Upper lobe of right lung (tissue), 1 donor: ENCODE measurements at regions not wholly inside any gene's neighbourhood (a gene's known extent, or its start where the extent isn't known, plus 50 kb on each side); places are given as distances from the start of the nearest gene placed in this dataset.

Source experiments
- ATAC-seq: fragments of 200-7000 bp; cut with Tn5 transposase; one replicate; pipeline ENCODE4 v1.9.1; 2020; ENCODE audit warnings: mild to moderate bottlenecking, moderate library complexity
- DNase-seq: peaks from one replicate; pipeline ENCODE4 v3.0.0-alpha.2; 2020
- H3K27ac ChIP-seq: fragments of 200-600 bp; one replicate; pipeline ENCODE4 v1.8.0; 2022
- H3K27me3 ChIP-seq: fragments of 200-600 bp; one replicate; pipeline ENCODE4 v1.8.0; 2022; ENCODE audit warnings: mild to moderate bottlenecking
- H3K36me3 ChIP-seq: fragments of 200-600 bp; one replicate; pipeline ENCODE4 v1.8.0; 2022
- H3K4me1 ChIP-seq: fragments of 200-600 bp; one replicate; pipeline ENCODE4 v1.8.0; 2022
- H3K4me3 ChIP-seq: fragments of 200-600 bp; one replicate; pipeline ENCODE4 v1.8.0; 2022; ENCODE audit warnings: mild to moderate bottlenecking
- H3K9me3 ChIP-seq: fragments of 200-600 bp; one replicate; pipeline ENCODE4 v1.8.0; 2022
- intact Hi-C: fragments of 100-400 bp; cut with DNase I; formaldehyde crosslinking; loops from one replicate; pipeline ENCODE4 v1.11.0; 2022
- TF ChIP-seq, protein P1 (sequence below): fragments of 200-600 bp; IDR thresholded peaks from one replicate; pipeline ENCODE4 v1.8.0; 2022; ENCODE audit warnings: antibody characterized with exemption
- donor health status: DM: no; HTN: yes; CAD: no; lungs with severe emphysema.

GRCh38 chr7:16293669-16294425 is 127.5 kb downstream of the CRPPA start:
- ATAC-seq (no peak), DNase-seq (no peak)
- intact Hi-C loops, result no loop called here
- TF ChIP-seq, protein P1, sequence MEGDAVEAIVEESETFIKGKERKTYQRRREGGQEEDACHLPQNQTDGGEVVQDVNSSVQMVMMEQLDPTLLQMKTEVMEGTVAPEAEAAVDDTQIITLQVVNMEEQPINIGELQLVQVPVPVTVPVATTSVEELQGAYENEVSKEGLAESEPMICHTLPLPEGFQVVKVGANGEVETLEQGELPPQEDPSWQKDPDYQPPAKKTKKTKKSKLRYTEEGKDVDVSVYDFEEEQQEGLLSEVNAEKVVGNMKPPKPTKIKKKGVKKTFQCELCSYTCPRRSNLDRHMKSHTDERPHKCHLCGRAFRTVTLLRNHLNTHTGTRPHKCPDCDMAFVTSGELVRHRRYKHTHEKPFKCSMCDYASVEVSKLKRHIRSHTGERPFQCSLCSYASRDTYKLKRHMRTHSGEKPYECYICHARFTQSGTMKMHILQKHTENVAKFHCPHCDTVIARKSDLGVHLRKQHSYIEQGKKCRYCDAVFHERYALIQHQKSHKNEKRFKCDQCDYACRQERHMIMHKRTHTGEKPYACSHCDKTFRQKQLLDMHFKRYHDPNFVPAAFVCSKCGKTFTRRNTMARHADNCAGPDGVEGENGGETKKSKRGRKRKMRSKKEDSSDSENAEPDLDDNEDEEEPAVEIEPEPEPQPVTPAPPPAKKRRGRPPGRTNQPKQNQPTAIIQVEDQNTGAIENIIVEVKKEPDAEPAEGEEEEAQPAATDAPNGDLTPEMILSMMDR, result no peak
- H3K4me1 ChIP-seq, result no peaks in the 10 kb centered on the region
- no peaks in the 10 kb centered on the region for H3K27me3 ChIP-seq
- H3K36me3 ChIP-seq, result no peaks in the 10 kb centered on the region
- no peaks in the 10 kb centered on the region for H3K9me3 ChIP-seq
- H3K4me3 ChIP-seq, result no peak overlapping the region
- no peak overlapping the region for H3K27ac ChIP-seq

GRCh38 chr7:16284581-16284980 is 136.8 kb downstream of the CRPPA start:
- no peaks in the 10 kb centered on the region for H3K36me3 ChIP-seq
- TF ChIP-seq, protein P1, result no peak

DNA sequence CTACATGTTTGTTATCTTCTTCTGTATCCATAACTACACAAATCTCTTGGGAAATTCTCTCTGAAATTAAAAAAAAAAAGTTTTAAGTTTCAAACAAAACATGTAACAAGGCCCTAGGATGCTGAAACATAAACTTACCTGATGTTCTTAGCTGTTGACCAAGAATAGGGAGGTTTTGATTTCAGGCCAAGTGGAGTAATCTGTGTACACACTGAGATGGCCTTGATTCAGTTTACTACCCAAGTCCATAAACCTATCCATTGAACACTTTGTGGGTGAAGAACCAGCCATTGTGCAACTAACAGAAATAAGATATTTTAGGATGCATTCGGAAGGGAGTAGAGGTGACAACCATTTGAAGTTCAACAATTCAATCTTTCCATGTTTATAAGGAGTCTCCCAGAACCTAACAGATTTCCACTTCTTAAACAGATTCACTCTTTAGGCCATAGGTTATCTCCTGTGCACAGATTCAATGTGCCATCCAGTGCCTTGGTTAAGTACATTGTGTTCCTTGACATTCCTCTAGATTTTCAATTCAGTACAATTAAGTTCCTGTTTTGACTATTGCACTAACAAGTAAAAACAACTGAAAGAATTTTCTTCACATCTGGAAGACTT is 143.1 kb downstream of the CRPPA start:
- intact Hi-C loops, result no loop called here
- H3K9me3 ChIP-seq, result no peaks in the 10 kb centered on the region
- no peaks in the 10 kb centered on the region for H3K36me3 ChIP-seq
- no peaks in the 10 kb centered on the region for H3K4me1 ChIP-seq
- ATAC-seq (no peak), DNase-seq (no peak)
- TF ChIP-seq, protein P1, result no peak
- no peak overlapping the region for H3K4me3 ChIP-seq
- no peaks in the 10 kb centered on the region for H3K27me3 ChIP-seq
- H3K27ac ChIP-seq, result no peak overlapping the region

More at GRCh38 chr7:16284581-16284980, 136.8 kb downstream of the CRPPA start:
- Histone ChIP-seq H3K4me1 (no peaks in the 10 kb centered on the region), H3K4me3 (no peak overlapping the region), H3K9me3 (no peaks in the 10 kb centered on the region), H3K27me3 (no peaks in the 10 kb centered on the region), H3K27ac (no peak overlapping the region)
- DNase-seq, result no peak
- intact Hi-C loops, result no loop called here
- ATAC-seq, result no peak

GRCh38 chr7:16271990-16272665 is 149.2 kb downstream of the CRPPA start:
- intact Hi-C loops, result no loop called here
- ATAC-seq, result no peak
- Histone ChIP-seq H3K27me3 (no peaks in the 10 kb centered on the region), H3K27ac (no peak overlapping the region), H3K9me3 (no peaks in the 10 kb centered on the region), H3K36me3 (no peaks in the 10 kb centered on the region), H3K4me3 (no peak overlapping the region), H3K4me1 (no peaks in the 10 kb centered on the region)
- no peak for DNase-seq
- TF ChIP-seq, protein P1, result no peak

GRCh38 chr7:16271355-16271915 is 149.9 kb downstream of the CRPPA start:
- H3K36me3 ChIP-seq, result no peaks in the 10 kb centered on the region
- intact Hi-C loops, result no loop called here
- ATAC-seq, result no peak

More at GRCh38 chr7:16271355-16271915, 149.9 kb downstream of the CRPPA start:
- Histone ChIP-seq H3K4me3 (no peak overlapping the region), H3K9me3 (no peaks in the 10 kb centered on the region), H3K27me3 (no peaks in the 10 kb centered on the region), H3K27ac (no peak overlapping the region), H3K4me1 (no peaks in the 10 kb centered on the region)
- TF ChIP-seq, protein P1, result no peak
- DNase-seq, result no peak
